ENCODE measurements at regions not wholly inside any gene's neighbourhood (a gene's known extent, or its start where the extent isn't known, plus 50 kb on each side); places are given as distances from the start of the nearest gene placed in this dataset.

GRCh38 chr9:28270156-28270555 lies 696.9 kb upstream of the C9orf72 start:
- TF ChIP-seq CTCF (conservative IDR thresholded peaks at IDR 0.05; ENCODE audit: low read depth, low read length): no peak
- DNase-seq (ENCODE audit: low read depth): peak; percentile 1
- H3K4me3 ChIP-seq (ENCODE audit: low read depth, low read length): no peak overlapping the region

GRCh38 chr9:28272127-28272526 lies 698.8 kb upstream of the C9orf72 start:
- H3K4me3 ChIP-seq (ENCODE audit: low read depth, low read length): no peak overlapping the region
- DNase-seq (ENCODE audit: low read depth): peak; percentile 14
- TF ChIP-seq CTCF (conservative IDR thresholded peaks at IDR 0.05; ENCODE audit: low read depth, low read length): no peak

- DNase-seq (ENCODE audit: low read depth): no peak
These were observed 714.2 kb upstream of the C9orf72 start for GRCh38 chr9:28287455-28287854.

GRCh38 chr9:28289746-28290145 lies 716.5 kb upstream of the C9orf72 start:
- no peak overlapping the region for H3K4me3 ChIP-seq (ENCODE audit: low read depth, low read length)
- DNase-seq (ENCODE audit: low read depth): no peak
- TF ChIP-seq CTCF (conservative IDR thresholded peaks at IDR 0.05; ENCODE audit: low read depth, low read length): no peak

More at GRCh38 chr9:28287455-28287854, 714.2 kb upstream of the C9orf72 start:
- no peak overlapping the region for H3K4me3 ChIP-seq (ENCODE audit: low read depth, low read length)
- no peak for TF ChIP-seq CTCF (conservative IDR thresholded peaks at IDR 0.05; ENCODE audit: low read depth, low read length)

- no peak overlapping the region for H3K4me3 ChIP-seq (ENCODE audit: low read depth, low read length)
- TF ChIP-seq CTCF (conservative IDR thresholded peaks at IDR 0.05; ENCODE audit: low read depth, low read length): no peak
- no peak for DNase-seq (ENCODE audit: low read depth)
These were observed 720.2 kb upstream of the C9orf72 start for GRCh38 chr9:28293369-28294090.

- H3K4me3 ChIP-seq (ENCODE audit: low read depth, low read length): no peak overlapping the region
- DNase-seq (ENCODE audit: low read depth): no peak
- no peak for TF ChIP-seq CTCF (conservative IDR thresholded peaks at IDR 0.05; ENCODE audit: low read depth, low read length)
These were observed 728.0 kb upstream of the C9orf72 start for GRCh38 chr9:28301281-28301680.

- DNase-seq (ENCODE audit: low read depth): no peak
- no peak for TF ChIP-seq CTCF (conservative IDR thresholded peaks at IDR 0.05; ENCODE audit: low read depth, low read length)
- no peak overlapping the region for H3K4me3 ChIP-seq (ENCODE audit: low read depth, low read length)
These were observed 744.5 kb upstream of the C9orf72 start for GRCh38 chr9:28317745-28318144.

Measured in choroid plexus epithelial cell (primary cell).